GM23248 (cell line): ENCODE measurements at regions not wholly inside any gene's neighbourhood (a gene's known extent, or its start where the extent isn't known, plus 50 kb on each side); places are given as distances from the start of the nearest gene placed in this dataset.

ENCODE experiments used
- DNase-seq: peaks from one replicate; pipeline ENCODE4 v3.0.0-alpha.2; 2015
- H2AFZ ChIP-seq: fragments of 200-600 bp; sonication (generic); 2 replicates; pipeline ENCODE4 v1.6.1; 2016; ENCODE audit warnings: antibody characterized with exemption
- H3F3A ChIP-seq: fragments of 200-600 bp; sonication (generic); 2 replicates; pipeline ENCODE4 v1.6.1; 2016; ENCODE audit warnings: mild to moderate bottlenecking, antibody characterized with exemption, mixed run types; ENCODE audit not compliant: insufficient read depth
- H3K27ac ChIP-seq: fragments of 200-600 bp; sonication (generic); 2 replicates; pipeline ENCODE4 v1.5.1; 2016; ENCODE audit warnings: mild to moderate bottlenecking
- H3K27me3 ChIP-seq: fragments of 200-600 bp; sonication (generic); replicated peaks from 2 replicates; pipeline ENCODE4 v1.6.1; 2016; ENCODE audit warnings: mild to moderate bottlenecking; ENCODE audit not compliant: insufficient read depth
- H3K36me3 ChIP-seq: fragments of 200-600 bp; sonication (generic); 2 replicates; pipeline ENCODE4 v1.6.1; 2016; ENCODE audit warnings: low read depth, mild to moderate bottlenecking
- H3K4me1 ChIP-seq: fragments of 200-600 bp; sonication (generic); 2 replicates; pipeline ENCODE4 v1.6.1; 2016; ENCODE audit warnings: mild to moderate bottlenecking; ENCODE audit not compliant: insufficient read depth
- H3K4me2 ChIP-seq: fragments of 200-600 bp; sonication (generic); one replicate; pipeline ENCODE4 v1.6.1; 2016; ENCODE audit warnings: mild to moderate bottlenecking; ENCODE audit not compliant: unreplicated experiment
- H3K4me3 ChIP-seq: fragments of 200-600 bp; sonication (generic); 2 replicates; pipeline ENCODE4 v1.5.1; 2016; ENCODE audit warnings: mild to moderate bottlenecking
- H3K79me2 ChIP-seq: fragments of 200-600 bp; sonication (generic); 2 replicates; pipeline ENCODE4 v1.6.1; 2016; ENCODE audit warnings: mild to moderate bottlenecking; ENCODE audit not compliant: insufficient read depth
- H3K9ac ChIP-seq: fragments of 200-600 bp; sonication (generic); 2 replicates; pipeline ENCODE4 v1.6.1; 2016; ENCODE audit warnings: mild to moderate bottlenecking
- H3K9me2 ChIP-seq: fragments of 200-600 bp; sonication (generic); 2 replicates; pipeline ENCODE4 v1.6.1; 2016; ENCODE audit warnings: mixed run types, mild to moderate bottlenecking, moderate library complexity; ENCODE audit not compliant: insufficient read depth
- H3K9me3 ChIP-seq: fragments of 200-600 bp; sonication (generic); one replicate; pipeline ENCODE4 v1.6.1; 2017; ENCODE audit warnings: low read depth
- H4K20me1 ChIP-seq: fragments of 200-600 bp; sonication (generic); 2 replicates; pipeline ENCODE4 v1.6.0; 2016; ENCODE audit not compliant: insufficient read depth
- EZH2 ChIP-seq: fragments of 200-600 bp; sonication (generic); IDR thresholded peaks from 2 replicates; pipeline ENCODE4 v1.6.1; 2018; ENCODE audit warnings: antibody characterized with exemption, mild to moderate bottlenecking; ENCODE audit not compliant: insufficient read depth, poor library complexity, severe bottlenecking
- EZH2phosphoT487 ChIP-seq: fragments of 200-600 bp; sonication (generic); IDR thresholded peaks from 2 replicates; pipeline ENCODE4 v1.6.1; 2018; ENCODE audit warnings: antibody characterized with exemption, moderate library complexity, mild to moderate bottlenecking, low read depth; ENCODE audit not compliant: insufficient read depth
- WGBS, 2 experiments: methylation state at CpG; one replicate each; pipeline ENCODE4 v1.1.6; 2015 to 2017; ENCODE audit warnings: low lambda C conversion rate in 2 of 2, low coverage in 1 of 2; ENCODE audit errors: missing lambda C conversion rate in 2 of 2; 5-methylcytosine and 5-hydroxymethylcytosine counted together
- in situ Hi-C: fragments of 300-500 bp; cut with MboI; formaldehyde crosslinking; loops from 2 replicates; pipeline ENCODE4 v1.15.0; 2020

GRCh38 chr16:73858326-73858725 is 438.3 kb upstream of the PSMD7 start:
- Histone ChIP-seq H3K4me3 (no peak overlapping the region), H3K79me2 (no peaks in the 10 kb centered on the region), H3K4me1 (no peaks in the 10 kb centered on the region), H3K27me3 (no peaks in the 10 kb centered on the region), H4K20me1 (no peaks in the 10 kb centered on the region), H3K9me2 (no peaks in the 10 kb centered on the region), H3F3A (no peaks in the 10 kb centered on the region), H3K36me3 (no peaks in the 10 kb centered on the region), H2AFZ (no peak overlapping the region), H3K9me3 (no peaks in the 10 kb centered on the region), H3K9ac (no peak overlapping the region), H3K4me2 (no peak overlapping the region), H3K27ac (no peak overlapping the region)
- in situ Hi-C loops = no loop called here
- DNase-seq = no peak
- no peak for TF ChIP-seq EZH2phosphoT487
- TF ChIP-seq EZH2 = no peak
- 38 to 57% methylated on average over 2 of the region's 2 CpGs for WGBS, 2 experiments

- H3K27me3 ChIP-seq = no peaks in the 10 kb centered on the region
- no peak for TF ChIP-seq EZH2phosphoT487
- TF ChIP-seq EZH2 = no peak
- WGBS, 2 experiments = 61 to 70% methylated on average over 5 of the region's 5 CpGs
- H3K79me2 ChIP-seq = no peaks in the 10 kb centered on the region
- H3K4me3 ChIP-seq = no peak overlapping the region
- in situ Hi-C loops = no loop called here
- DNase-seq = no peak
- H3K4me2 ChIP-seq = no peak overlapping the region
- no peaks in the 10 kb centered on the region for H3K9me2 ChIP-seq
- H3F3A ChIP-seq = no peaks in the 10 kb centered on the region
- H3K27ac ChIP-seq = no peak overlapping the region
- no peak overlapping the region for H3K9ac ChIP-seq
- H3K36me3 ChIP-seq = no peaks in the 10 kb centered on the region
- H4K20me1 ChIP-seq = no peaks in the 10 kb centered on the region
- H3K4me1 ChIP-seq = no peaks in the 10 kb centered on the region
- no peaks in the 10 kb centered on the region for H3K9me3 ChIP-seq
- H2AFZ ChIP-seq = no peak overlapping the region
These were observed 442.6 kb upstream of the PSMD7 start for GRCh38 chr16:73853968-73854367.

GRCh38 chr16:73852561-73852960 is 444.1 kb upstream of the PSMD7 start:
- in situ Hi-C loops = no loop called here
- TF ChIP-seq EZH2 (no peak), EZH2phosphoT487 (no peak)
- H3K27me3 ChIP-seq = no peaks in the 10 kb centered on the region
- 0% methylated on average over 1 of the region's 1 CpG for WGBS, 2 experiments
- H2AFZ ChIP-seq = no peak overlapping the region
- H3K79me2 ChIP-seq = no peaks in the 10 kb centered on the region
- H3K27ac ChIP-seq = no peak overlapping the region
- no peak overlapping the region for H3K9ac ChIP-seq
- H3K9me3 ChIP-seq = no peaks in the 10 kb centered on the region
- no peak overlapping the region for H3K4me3 ChIP-seq
- H3K9me2 ChIP-seq = no peaks in the 10 kb centered on the region
- H3K4me1 ChIP-seq = no peaks in the 10 kb centered on the region
- H3F3A ChIP-seq = no peaks in the 10 kb centered on the region
- no peaks in the 10 kb centered on the region for H4K20me1 ChIP-seq
- DNase-seq = no peak
- no peaks in the 10 kb centered on the region for H3K36me3 ChIP-seq
- H3K4me2 ChIP-seq = no peak overlapping the region

GRCh38 chr16:73848993-73849392 is 447.6 kb upstream of the PSMD7 start:
- H3K9me2 ChIP-seq = no peaks in the 10 kb centered on the region
- TF ChIP-seq EZH2 (no peak), EZH2phosphoT487 (no peak)
- H3K36me3 ChIP-seq = no peaks in the 10 kb centered on the region
- H3K4me2 ChIP-seq = no peak overlapping the region
- H4K20me1 ChIP-seq = no peaks in the 10 kb centered on the region
- no peak overlapping the region for H3K27ac ChIP-seq
- H3F3A ChIP-seq = no peaks in the 10 kb centered on the region
- H3K4me3 ChIP-seq = no peak overlapping the region
- H3K4me1 ChIP-seq = no peaks in the 10 kb centered on the region
- no peak overlapping the region for H3K9ac ChIP-seq
- no peaks in the 10 kb centered on the region for H3K27me3 ChIP-seq
- 15 to 19% methylated on average over 4 of the region's 4 CpGs for WGBS, 2 experiments
- H3K79me2 ChIP-seq = no peaks in the 10 kb centered on the region
- in situ Hi-C loops = no loop called here
- no peak for DNase-seq
- no peaks in the 10 kb centered on the region for H3K9me3 ChIP-seq
- H2AFZ ChIP-seq = no peak overlapping the region

GRCh38 chr16:73847090-73847489 is 449.5 kb upstream of the PSMD7 start:
- H3K4me3 ChIP-seq = no peak overlapping the region
- H2AFZ ChIP-seq = no peak overlapping the region
- no peak overlapping the region for H3K9ac ChIP-seq
- no peaks in the 10 kb centered on the region for H3K4me1 ChIP-seq
- no peaks in the 10 kb centered on the region for H3F3A ChIP-seq
- no peaks in the 10 kb centered on the region for H3K9me3 ChIP-seq
- TF ChIP-seq EZH2 (no peak), EZH2phosphoT487 (no peak)
- H3K27me3 ChIP-seq = no peaks in the 10 kb centered on the region
- no peaks in the 10 kb centered on the region for H3K9me2 ChIP-seq
- no peaks in the 10 kb centered on the region for H3K79me2 ChIP-seq
- H3K36me3 ChIP-seq = no peaks in the 10 kb centered on the region
- in situ Hi-C loops = no loop called here
- no peak for DNase-seq
- no peak overlapping the region for H3K27ac ChIP-seq
- no peak overlapping the region for H3K4me2 ChIP-seq
- 60 to 70% methylated on average over 3 of the region's 3 CpGs for WGBS, 2 experiments
- no peaks in the 10 kb centered on the region for H4K20me1 ChIP-seq
